Tibial nerve (tissue), 4 donors: ENCODE measurements at regions not wholly inside any gene's neighbourhood (a gene's known extent, or its start where the extent isn't known, plus 50 kb on each side); places are given as distances from the start of the nearest gene placed in this dataset.
"Not testable (repeated sequence)": the region's sequence is repeated elsewhere in the genome, so short reads cannot be mapped to it uniquely, and the experiment has no call there.

Experiments used
- DNase-seq, 2 donors: peaks; one replicate each; pipeline ENCODE4 v3.0.0-alpha.2; 2019; ENCODE audit warnings: low spot score in 2 of 2
- H3K27ac ChIP-seq, 4 donors: fragments of 200-600 bp; sonication (generic) in 3 of 4; one replicate each; pipeline ENCODE4 v1.5.1; 2017 to 2019; ENCODE audit warnings: mild to moderate bottlenecking in 1 of 4
- H3K27me3 ChIP-seq, 2 donors: fragments of 200-600 bp; sonication (generic) in 1 of 2; one replicate each; pipeline versions ENCODE4 v1.5.1 to v1.6.0; 2017 to 2019
- H3K36me3 ChIP-seq, 3 donors: fragments of 200-600 bp; sonication (generic); one replicate each; pipeline ENCODE4 v1.5.1; 2018 to 2019
- H3K4me1 ChIP-seq, 4 donors: fragments of 200-600 bp; sonication (generic) in 3 of 4; one replicate each; pipeline ENCODE4 v1.5.1; 2017 to 2019
- H3K4me3 ChIP-seq, 4 donors: fragments of 200-600 bp; sonication (generic) in 3 of 4; one replicate each; pipeline ENCODE4 v1.5.1; 2017 to 2019; ENCODE audit warnings: mild to moderate bottlenecking in 1 of 4, moderate library complexity in 1 of 4
- H3K9me3 ChIP-seq, 4 donors: fragments of 200-600 bp; sonication (generic) in 3 of 4; one replicate each; pipeline ENCODE4 v1.5.1; 2017 to 2019
- EP300 ChIP-seq, 2 donors: sonication (generic); formaldehyde crosslinking; IDR thresholded peaks; one replicate each; pipeline ENCODE4 v1.6.1; 2017; ENCODE audit warnings: antibody characterized with exemption in 2 of 2, mild to moderate bottlenecking in 1 of 2
- POLR2A ChIP-seq, 2 donors: fragments of 450-650 bp; IDR thresholded peaks; one replicate each; pipeline ENCODE4 v1.6.1; 2017; ENCODE audit warnings: antibody characterized with exemption in 2 of 2, mild to moderate bottlenecking in 2 of 2, moderate library complexity in 2 of 2
- WGBS, 2 donors: methylation state at CpG; one replicate each; pipeline ENCODE4 v1.1.5; 2018; 5-methylcytosine and 5-hydroxymethylcytosine counted together
- TF ChIP-seq, protein P1 (sequence below), 5 experiments: fragments of 200-600 bp in 3 of 5; fragments of 450-650 bp in 2 of 5; sonication (generic) in 3 of 5; IDR thresholded peaks; one replicate each; pipeline ENCODE4 v1.5.1; 2016 to 2019; ENCODE audit warnings: antibody characterized with exemption in 5 of 5, mild to moderate bottlenecking in 3 of 5, moderate library complexity in 2 of 5

DNA sequence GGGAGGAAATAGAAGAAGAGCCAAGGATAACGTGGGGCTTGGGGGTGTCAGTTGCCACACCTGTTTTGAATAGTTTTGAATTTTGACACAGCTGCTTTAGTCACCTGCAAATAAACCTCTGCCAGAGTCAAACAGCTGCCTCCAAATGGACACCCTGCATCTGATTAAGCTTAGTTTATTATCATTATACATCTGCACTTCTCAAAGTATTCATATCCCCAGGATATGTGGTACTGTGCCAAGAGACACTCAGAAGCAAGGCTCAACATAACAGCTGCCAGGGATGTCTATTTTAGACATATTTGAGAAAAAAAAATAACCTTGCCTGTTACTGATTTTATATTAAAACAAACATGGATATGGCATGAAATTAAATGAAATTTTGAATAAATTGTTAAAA is 122.5 kb upstream of the WDR75 start:
- H3K4me1 ChIP-seq, result no peaks in the 10 kb centered on the region
- no peak for DNase-seq
- H3K36me3 ChIP-seq, result peaks cover 0 to 8% (median 0%) of the 10 kb centered on the region in 3 donors
- H3K27me3 ChIP-seq, result no peaks in the 10 kb centered on the region
- no peak overlapping the region for H3K27ac ChIP-seq
- 58 to 67% methylated on average over 1 of the region's 1 CpG for WGBS, 2 donors
- no peak overlapping the region for H3K4me3 ChIP-seq
- peaks cover 0 to 17% (median 0%) of the 10 kb centered on the region in 4 donors for H3K9me3 ChIP-seq
- TF ChIP-seq POLR2A (IDR thresholded peaks at IDR 0.05) (no peak), EP300 (IDR thresholded peaks at IDR 0.05) (no peak)
- TF ChIP-seq, protein P1, sequence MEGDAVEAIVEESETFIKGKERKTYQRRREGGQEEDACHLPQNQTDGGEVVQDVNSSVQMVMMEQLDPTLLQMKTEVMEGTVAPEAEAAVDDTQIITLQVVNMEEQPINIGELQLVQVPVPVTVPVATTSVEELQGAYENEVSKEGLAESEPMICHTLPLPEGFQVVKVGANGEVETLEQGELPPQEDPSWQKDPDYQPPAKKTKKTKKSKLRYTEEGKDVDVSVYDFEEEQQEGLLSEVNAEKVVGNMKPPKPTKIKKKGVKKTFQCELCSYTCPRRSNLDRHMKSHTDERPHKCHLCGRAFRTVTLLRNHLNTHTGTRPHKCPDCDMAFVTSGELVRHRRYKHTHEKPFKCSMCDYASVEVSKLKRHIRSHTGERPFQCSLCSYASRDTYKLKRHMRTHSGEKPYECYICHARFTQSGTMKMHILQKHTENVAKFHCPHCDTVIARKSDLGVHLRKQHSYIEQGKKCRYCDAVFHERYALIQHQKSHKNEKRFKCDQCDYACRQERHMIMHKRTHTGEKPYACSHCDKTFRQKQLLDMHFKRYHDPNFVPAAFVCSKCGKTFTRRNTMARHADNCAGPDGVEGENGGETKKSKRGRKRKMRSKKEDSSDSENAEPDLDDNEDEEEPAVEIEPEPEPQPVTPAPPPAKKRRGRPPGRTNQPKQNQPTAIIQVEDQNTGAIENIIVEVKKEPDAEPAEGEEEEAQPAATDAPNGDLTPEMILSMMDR (IDR thresholded peaks at IDR 0.05), result no peak

DNA sequence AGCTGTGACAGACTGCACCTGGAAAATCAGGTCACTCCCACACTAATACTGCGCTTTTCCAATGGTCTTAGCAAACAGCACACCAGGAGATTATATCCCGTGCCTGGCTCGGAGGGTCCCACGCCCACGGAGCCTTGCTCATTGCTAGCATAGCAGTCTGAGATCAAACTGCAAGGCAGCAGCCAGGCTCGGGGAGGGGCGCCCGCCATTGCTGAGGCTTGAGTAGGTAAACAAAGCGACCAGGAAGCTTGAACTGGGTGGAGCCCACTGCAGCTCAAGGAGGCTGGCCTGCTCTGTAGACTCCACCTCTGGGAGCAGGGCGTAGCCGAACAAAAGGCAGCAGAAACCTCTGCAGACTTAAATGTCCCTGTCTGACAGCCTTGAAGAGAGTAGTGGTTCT is 121.8 kb upstream of the WDR75 start:
- not testable (repeated sequence) for H3K4me3 ChIP-seq, H3K27me3 ChIP-seq, H3K4me1 ChIP-seq, DNase-seq, H3K36me3 ChIP-seq, H3K27ac ChIP-seq
- H3K9me3 ChIP-seq, result peaks cover 0 to 17% (median 0%) of the 10 kb centered on the region in 4 donors
- WGBS, 2 donors, result 93 to 94% methylated on average over 11 of the region's 11 CpGs

DNA sequence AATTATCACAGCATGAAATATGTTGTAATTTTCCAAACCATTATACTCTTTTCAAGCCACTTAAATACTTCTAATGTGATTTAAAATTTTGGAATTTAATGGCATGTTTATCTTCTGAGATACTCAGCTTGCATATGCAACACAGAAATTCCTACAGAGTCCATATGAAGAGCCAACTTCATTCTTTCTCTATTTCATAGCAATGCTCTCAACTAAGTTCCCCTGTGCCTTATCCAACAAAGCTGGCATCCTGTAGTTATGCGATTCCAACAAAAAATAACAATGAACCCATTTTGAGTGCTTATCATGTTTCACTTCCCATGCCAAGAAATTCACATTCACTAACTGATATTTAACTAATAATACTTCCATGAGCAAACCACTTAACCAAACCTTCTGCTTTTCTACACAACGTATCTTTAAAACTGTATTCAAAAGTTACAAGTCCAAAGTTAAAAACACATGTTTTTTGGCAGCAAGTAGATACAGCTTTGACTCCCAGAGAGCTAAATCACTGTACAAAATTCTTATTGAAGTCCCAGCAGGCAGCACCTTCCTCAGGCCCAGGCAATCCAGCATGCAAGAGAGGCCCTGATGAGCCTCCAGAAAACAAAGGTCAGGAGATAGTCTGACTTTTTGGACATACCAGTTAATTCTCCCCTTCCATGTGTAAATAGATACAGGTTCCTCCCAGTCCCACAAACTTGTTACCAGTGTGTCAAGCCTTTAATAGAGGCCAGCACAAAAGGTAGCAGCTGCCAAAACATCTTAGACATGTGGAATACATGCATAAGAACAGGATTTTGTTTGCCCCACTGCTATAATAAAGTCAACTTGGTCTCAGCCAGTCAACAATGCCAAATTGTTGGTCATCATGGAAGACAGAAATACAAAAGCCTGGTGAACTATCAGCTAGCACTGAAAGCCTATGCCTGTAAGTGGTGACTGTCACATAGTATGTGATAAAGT is 113.1 kb upstream of the WDR75 start:
- Histone ChIP-seq H3K27ac (peak overlapping the region in 1 of 4 donors; percentile 43), H3K9me3 (no peaks in the 10 kb centered on the region), H3K4me1 (peaks cover 0 to 9% (median 2%) of the 10 kb centered on the region in 4 donors), H3K36me3 (no peaks in the 10 kb centered on the region), H3K4me3 (no peak overlapping the region), H3K27me3 (no peaks in the 10 kb centered on the region)
- no peak for TF ChIP-seq POLR2A (IDR thresholded peaks at IDR 0.05)
- TF ChIP-seq, protein P1 (IDR thresholded peaks at IDR 0.05), result no peak
- no peak for TF ChIP-seq EP300 (IDR thresholded peaks at IDR 0.05)
- no peak for DNase-seq
- 1 to 24% methylated on average over 2 of the region's 2 CpGs for WGBS, 2 donors

DNA sequence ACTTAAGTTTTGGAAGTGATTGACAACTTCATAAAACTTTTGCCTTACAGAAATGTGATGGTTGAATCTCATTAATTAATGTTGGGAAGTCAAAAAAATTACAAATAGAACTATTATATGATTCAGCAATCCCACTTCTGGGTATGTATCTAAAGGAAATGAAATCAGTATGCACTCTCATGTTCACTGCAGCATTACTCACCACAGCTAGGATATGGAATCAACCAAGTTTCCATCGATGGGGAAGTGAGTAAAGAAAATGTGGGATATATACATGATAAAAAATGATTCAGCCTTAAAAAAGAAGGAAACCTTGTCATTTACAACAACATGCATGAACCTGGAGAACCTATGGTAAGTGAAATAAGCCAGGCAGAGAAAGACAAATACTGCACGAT is 112.4 kb upstream of the WDR75 start:
- 93% methylated on average over 2 of the region's 2 CpGs for WGBS, 2 donors
- peaks cover 0 to 9% (median 2%) of the 10 kb centered on the region in 4 donors for H3K4me1 ChIP-seq
- H3K27me3 ChIP-seq, result no peaks in the 10 kb centered on the region
- H3K36me3 ChIP-seq, result no peaks in the 10 kb centered on the region
- TF ChIP-seq, protein P1 (IDR thresholded peaks at IDR 0.05), result no peak
- TF ChIP-seq EP300 (IDR thresholded peaks at IDR 0.05), result no peak
- TF ChIP-seq POLR2A (IDR thresholded peaks at IDR 0.05), result no peak
- no peak overlapping the region for H3K27ac ChIP-seq
- no peaks in the 10 kb centered on the region for H3K9me3 ChIP-seq
- no peak overlapping the region for H3K4me3 ChIP-seq
- no peak for DNase-seq

DNA sequence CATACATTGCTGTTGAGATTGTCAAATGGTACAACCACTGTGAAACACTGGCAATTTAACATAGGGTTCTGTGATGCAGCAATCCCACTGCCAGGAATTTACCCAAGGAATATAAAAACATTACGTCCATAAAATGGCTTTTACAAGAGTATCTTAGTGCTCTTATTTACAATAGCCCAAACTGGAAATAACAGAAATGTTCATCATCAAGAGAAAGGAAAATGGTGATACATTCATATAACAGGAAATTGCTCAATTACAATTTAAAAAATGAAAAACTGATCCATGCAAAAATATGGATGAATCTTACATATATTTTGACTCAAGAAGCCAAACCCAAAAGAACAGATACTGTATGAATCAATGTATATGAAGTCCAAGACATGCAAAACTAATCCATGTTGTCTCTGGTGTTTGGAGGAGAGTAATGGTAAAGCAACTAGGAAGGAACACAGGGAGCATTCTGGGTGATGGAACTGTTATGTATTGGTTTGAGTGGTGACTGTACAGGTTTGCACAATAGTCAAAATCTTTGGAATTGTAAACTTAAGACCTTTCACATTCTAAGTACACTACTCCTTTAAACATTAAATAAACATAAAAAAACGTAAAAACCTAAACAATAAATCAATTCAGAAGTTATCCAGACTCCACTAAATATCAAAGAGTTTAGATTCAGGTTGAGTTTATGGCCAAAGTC is 104.8 kb upstream of the WDR75 start:
- TF ChIP-seq, protein P1 (IDR thresholded peaks at IDR 0.05), result no peak
- TF ChIP-seq EP300 (IDR thresholded peaks at IDR 0.05) (no peak), POLR2A (IDR thresholded peaks at IDR 0.05) (no peak)
- WGBS, 2 donors, result 69 to 72% methylated on average over 2 of the region's 2 CpGs
- no peaks in the 10 kb centered on the region for H3K27me3 ChIP-seq
- H3K27ac ChIP-seq, result no peak overlapping the region
- peaks cover 0 to 6% (median 0%) of the 10 kb centered on the region in 4 donors for H3K9me3 ChIP-seq
- H3K36me3 ChIP-seq, result no peaks in the 10 kb centered on the region
- no peak overlapping the region for H3K4me3 ChIP-seq
- DNase-seq, result no peak
- H3K4me1 ChIP-seq, result peaks cover 0 to 5% (median 0%) of the 10 kb centered on the region in 4 donors
